ENCODE measurements at regions not wholly inside any gene's neighbourhood (a gene's known extent, or its start where the extent isn't known, plus 50 kb on each side); places are given as distances from the start of the nearest gene placed in this dataset.
"Not testable (repeated sequence)": the region's sequence is repeated elsewhere in the genome, so short reads cannot be mapped to it uniquely, and the experiment has no call there.

DNA sequence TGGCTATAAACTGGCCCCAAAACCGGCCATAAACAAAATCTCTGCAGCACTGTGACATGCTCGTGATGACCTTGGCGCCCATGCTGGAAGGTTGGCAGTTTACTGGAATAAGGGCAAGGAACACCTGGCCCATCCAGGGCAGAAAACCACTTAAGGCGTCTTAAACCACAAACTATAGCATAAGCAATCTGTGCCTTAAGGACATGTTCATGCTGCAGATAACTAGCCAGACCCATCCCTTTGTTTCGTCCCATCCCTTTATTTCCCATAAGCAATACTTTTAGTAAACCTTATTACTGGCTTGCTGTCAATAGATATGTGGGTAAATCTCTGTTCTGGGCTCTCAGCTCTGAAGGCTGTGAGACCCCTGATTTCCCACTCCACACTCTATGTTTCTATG is 113.0 kb upstream of the PRR16 start:
- not testable (repeated sequence) for TF ChIP-seq EP300 (IDR thresholded peaks at IDR 0.05; ENCODE audit: borderline replicate concordance in 1 of 2, low read depth in 1 of 2, low read length in 1 of 2); RXRA (IDR thresholded peaks at IDR 0.05; ENCODE audit: borderline replicate concordance, low read depth); RCOR1 (IDR thresholded peaks at IDR 0.05; ENCODE audit: low read length); YY1 (IDR thresholded peaks at IDR 0.05; ENCODE audit: low read depth); TAF1 (IDR thresholded peaks at IDR 0.05; ENCODE audit: borderline replicate concordance, low read depth, low read length)
- TF ChIP-seq, protein P1, sequence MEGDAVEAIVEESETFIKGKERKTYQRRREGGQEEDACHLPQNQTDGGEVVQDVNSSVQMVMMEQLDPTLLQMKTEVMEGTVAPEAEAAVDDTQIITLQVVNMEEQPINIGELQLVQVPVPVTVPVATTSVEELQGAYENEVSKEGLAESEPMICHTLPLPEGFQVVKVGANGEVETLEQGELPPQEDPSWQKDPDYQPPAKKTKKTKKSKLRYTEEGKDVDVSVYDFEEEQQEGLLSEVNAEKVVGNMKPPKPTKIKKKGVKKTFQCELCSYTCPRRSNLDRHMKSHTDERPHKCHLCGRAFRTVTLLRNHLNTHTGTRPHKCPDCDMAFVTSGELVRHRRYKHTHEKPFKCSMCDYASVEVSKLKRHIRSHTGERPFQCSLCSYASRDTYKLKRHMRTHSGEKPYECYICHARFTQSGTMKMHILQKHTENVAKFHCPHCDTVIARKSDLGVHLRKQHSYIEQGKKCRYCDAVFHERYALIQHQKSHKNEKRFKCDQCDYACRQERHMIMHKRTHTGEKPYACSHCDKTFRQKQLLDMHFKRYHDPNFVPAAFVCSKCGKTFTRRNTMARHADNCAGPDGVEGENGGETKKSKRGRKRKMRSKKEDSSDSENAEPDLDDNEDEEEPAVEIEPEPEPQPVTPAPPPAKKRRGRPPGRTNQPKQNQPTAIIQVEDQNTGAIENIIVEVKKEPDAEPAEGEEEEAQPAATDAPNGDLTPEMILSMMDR (IDR thresholded peaks at IDR 0.05) = not testable (repeated sequence)
